DOHH2 (cell line): ENCODE measurements at regions not wholly inside any gene's neighbourhood (a gene's known extent, or its start where the extent isn't known, plus 50 kb on each side); places are given as distances from the start of the nearest gene placed in this dataset.

Experiments
- H3F3A ChIP-seq: fragments of 200-600 bp; sonication (generic), shearing (Covaris generic); 2 replicates; pipeline ENCODE4 v1.6.0; 2016; ENCODE audit warnings: antibody characterized with exemption, mild to moderate bottlenecking; ENCODE audit not compliant: control insufficient read depth, insufficient read depth
- H3K27ac ChIP-seq: fragments of 200-600 bp; sonication (generic); 2 replicates; pipeline ENCODE4 v1.5.1; 2014; ENCODE audit warnings: low read depth, mild to moderate bottlenecking, low read length, moderate library complexity
- H3K27me3 ChIP-seq: fragments of 200-600 bp; sonication (generic); 2 replicates; pipeline ENCODE4 v1.6.1; 2014; ENCODE audit warnings: mild to moderate bottlenecking, low read length, mixed read lengths; ENCODE audit not compliant: control insufficient read depth
- H3K36me3 ChIP-seq: fragments of 200-600 bp; sonication (generic); 2 replicates; pipeline ENCODE4 v1.6.1; 2014; ENCODE audit warnings: mild to moderate bottlenecking, low read length, moderate library complexity, mixed read lengths; ENCODE audit not compliant: control insufficient read depth
- H3K4me1 ChIP-seq: fragments of 200-600 bp; sonication (generic); 2 replicates; pipeline ENCODE4 v1.6.1; 2014; ENCODE audit warnings: mild to moderate bottlenecking, low read length, mixed read lengths; ENCODE audit not compliant: control insufficient read depth
- H3K4me2 ChIP-seq: fragments of 200-600 bp; sonication (generic); 2 replicates; pipeline ENCODE4 v1.6.0; 2014; ENCODE audit warnings: mild to moderate bottlenecking, low read length, moderate library complexity
- H3K4me3 ChIP-seq: fragments of 200-600 bp; sonication (generic); 2 replicates; pipeline ENCODE4 v1.5.1; 2014; ENCODE audit warnings: mild to moderate bottlenecking, low read length, mixed read lengths
- H3K79me2 ChIP-seq: fragments of 200-600 bp; sonication (generic); 2 replicates; pipeline ENCODE4 v1.6.1; 2014; ENCODE audit warnings: mild to moderate bottlenecking, low read length, mixed read lengths; ENCODE audit not compliant: control insufficient read depth
- H3K9me2 ChIP-seq: fragments of 200-600 bp; sonication (generic); replicated peaks from 2 replicates; pipeline ENCODE4 v1.6.1; 2014; ENCODE audit warnings: mild to moderate bottlenecking, low read length, mixed read lengths; ENCODE audit not compliant: control insufficient read depth
- H3K9me3 ChIP-seq: fragments of 200-600 bp; sonication (generic); 2 replicates; pipeline ENCODE4 v1.6.1; 2014; ENCODE audit warnings: antibody characterized with exemption, low read length, mixed read lengths; ENCODE audit not compliant: control insufficient read depth, insufficient read depth
- H4K20me1 ChIP-seq: fragments of 200-600 bp; sonication (generic); 2 replicates; pipeline ENCODE4 v1.6.0; 2014; ENCODE audit warnings: low read depth, mild to moderate bottlenecking, antibody characterized with exemption, low read length, moderate library complexity; ENCODE audit not compliant: control insufficient read depth, insufficient read depth
- EZH2phosphoT487 ChIP-seq: fragments of 200-600 bp; sonication (generic); IDR thresholded peaks from 2 replicates; pipeline ENCODE4 v1.6.1; 2017; ENCODE audit warnings: borderline replicate concordance, mild to moderate bottlenecking, antibody characterized with exemption, low read length, moderate library complexity, mixed read lengths
- TF ChIP-seq, protein P1 (sequence below): fragments of 200-600 bp; sonication (generic); IDR thresholded peaks from one replicate; pipeline ENCODE4 v1.5.1; 2014; ENCODE audit warnings: antibody characterized with exemption, mild to moderate bottlenecking, low read depth, low read length; ENCODE audit not compliant: poor library complexity, severe bottlenecking

DNA sequence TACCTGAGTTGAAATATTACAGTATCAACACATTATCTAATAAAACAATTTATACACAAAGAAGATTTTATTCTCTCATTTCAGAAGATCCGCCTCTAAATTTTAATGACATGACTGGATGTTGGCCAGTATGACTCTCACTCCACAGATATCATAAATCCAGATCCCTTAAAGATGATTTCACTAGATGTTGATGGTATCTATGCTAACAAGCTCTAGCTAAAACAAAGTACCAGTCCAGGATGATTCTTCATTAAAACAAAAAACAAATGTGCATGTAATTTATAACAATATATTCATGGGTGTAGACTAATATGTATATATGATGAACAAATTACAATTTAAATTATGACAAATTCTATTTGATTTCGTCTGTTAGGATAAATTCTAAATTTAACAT lies 708.4 kb downstream of the SATB2 start:
- Histone ChIP-seq H3F3A (no peaks in the 10 kb centered on the region), H3K79me2 (no peaks in the 10 kb centered on the region), H3K4me3 (no peak overlapping the region), H4K20me1 (no peaks in the 10 kb centered on the region), H3K27me3 (no peaks in the 10 kb centered on the region), H3K9me2 (no peaks in the 10 kb centered on the region), H3K4me1 (no peaks in the 10 kb centered on the region), H3K9me3 (no peaks in the 10 kb centered on the region), H3K36me3 (no peaks in the 10 kb centered on the region), H3K27ac (no peak overlapping the region), H3K4me2 (no peak overlapping the region)
- no peak for TF ChIP-seq EZH2phosphoT487
- TF ChIP-seq, protein P1, sequence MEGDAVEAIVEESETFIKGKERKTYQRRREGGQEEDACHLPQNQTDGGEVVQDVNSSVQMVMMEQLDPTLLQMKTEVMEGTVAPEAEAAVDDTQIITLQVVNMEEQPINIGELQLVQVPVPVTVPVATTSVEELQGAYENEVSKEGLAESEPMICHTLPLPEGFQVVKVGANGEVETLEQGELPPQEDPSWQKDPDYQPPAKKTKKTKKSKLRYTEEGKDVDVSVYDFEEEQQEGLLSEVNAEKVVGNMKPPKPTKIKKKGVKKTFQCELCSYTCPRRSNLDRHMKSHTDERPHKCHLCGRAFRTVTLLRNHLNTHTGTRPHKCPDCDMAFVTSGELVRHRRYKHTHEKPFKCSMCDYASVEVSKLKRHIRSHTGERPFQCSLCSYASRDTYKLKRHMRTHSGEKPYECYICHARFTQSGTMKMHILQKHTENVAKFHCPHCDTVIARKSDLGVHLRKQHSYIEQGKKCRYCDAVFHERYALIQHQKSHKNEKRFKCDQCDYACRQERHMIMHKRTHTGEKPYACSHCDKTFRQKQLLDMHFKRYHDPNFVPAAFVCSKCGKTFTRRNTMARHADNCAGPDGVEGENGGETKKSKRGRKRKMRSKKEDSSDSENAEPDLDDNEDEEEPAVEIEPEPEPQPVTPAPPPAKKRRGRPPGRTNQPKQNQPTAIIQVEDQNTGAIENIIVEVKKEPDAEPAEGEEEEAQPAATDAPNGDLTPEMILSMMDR: no peak

DNA sequence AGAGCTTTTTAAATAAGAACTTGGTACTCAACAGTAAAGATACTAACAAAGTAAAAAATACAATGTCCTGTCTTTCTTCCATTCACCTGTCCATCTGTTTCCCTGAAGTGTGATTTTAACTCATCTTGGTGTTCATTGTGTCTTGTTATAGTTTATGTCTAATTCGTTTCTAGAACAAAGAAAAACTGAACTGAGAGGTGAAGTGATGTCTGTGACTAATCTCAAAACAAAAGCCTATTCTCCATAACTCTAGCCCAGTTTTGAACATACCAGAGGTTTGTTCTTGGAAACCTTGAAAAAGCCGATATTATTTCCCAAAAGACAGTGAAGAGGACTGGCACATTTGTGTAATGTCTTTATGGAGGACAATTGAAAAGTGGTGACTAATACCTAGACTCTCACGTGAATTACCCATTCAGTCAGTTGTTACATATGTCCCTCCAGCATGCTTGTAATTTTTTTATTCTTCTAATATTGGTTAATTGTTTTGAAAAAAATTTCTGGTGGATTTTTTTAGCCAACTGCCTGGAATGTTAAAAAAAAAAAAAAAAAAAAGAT lies 725.8 kb downstream of the SATB2 start:
- H3F3A ChIP-seq: no peaks in the 10 kb centered on the region
- no peak overlapping the region for H3K4me3 ChIP-seq
- H3K79me2 ChIP-seq: no peaks in the 10 kb centered on the region
- H3K9me3 ChIP-seq: no peaks in the 10 kb centered on the region
- H4K20me1 ChIP-seq: no peaks in the 10 kb centered on the region
- no peaks in the 10 kb centered on the region for H3K27me3 ChIP-seq
- no peaks in the 10 kb centered on the region for H3K36me3 ChIP-seq
- no peak overlapping the region for H3K27ac ChIP-seq
- TF ChIP-seq, protein P1: no peak
- TF ChIP-seq EZH2phosphoT487: no peak
- H3K4me2 ChIP-seq: no peak overlapping the region
- no peaks in the 10 kb centered on the region for H3K9me2 ChIP-seq
- H3K4me1 ChIP-seq: no peaks in the 10 kb centered on the region

DNA sequence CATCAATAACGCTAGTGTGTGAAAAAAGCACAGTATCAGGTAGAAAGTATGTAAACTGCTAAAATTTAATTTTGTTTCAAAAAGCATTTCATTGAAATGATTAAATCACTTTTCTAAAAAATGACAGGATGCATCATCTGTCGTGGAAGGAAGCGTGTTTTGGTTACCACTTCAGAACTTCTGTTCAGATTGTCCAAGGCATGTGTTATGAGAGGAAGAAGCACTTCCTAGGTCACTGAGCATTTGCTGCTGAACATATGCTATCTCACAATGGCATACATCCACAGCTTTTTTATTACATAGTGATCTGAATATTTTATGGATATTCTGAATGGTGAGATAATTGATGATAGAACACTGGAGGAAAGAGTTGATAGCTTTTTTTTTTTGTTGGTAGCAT lies 737.5 kb downstream of the SATB2 start:
- Histone ChIP-seq H3K4me1 (no peaks in the 10 kb centered on the region), H3K4me3 (no peak overlapping the region), H4K20me1 (no peaks in the 10 kb centered on the region), H3K27me3 (no peaks in the 10 kb centered on the region), H3K9me2 (no peaks in the 10 kb centered on the region), H3K9me3 (no peaks in the 10 kb centered on the region), H3K36me3 (no peaks in the 10 kb centered on the region), H3K4me2 (no peak overlapping the region), H3K27ac (no peak overlapping the region), H3K79me2 (no peaks in the 10 kb centered on the region), H3F3A (no peaks in the 10 kb centered on the region)
- no peak for TF ChIP-seq EZH2phosphoT487
- TF ChIP-seq, protein P1: no peak
